ENCODE measurements at regions not wholly inside any gene's neighbourhood (a gene's known extent, or its start where the extent isn't known, plus 50 kb on each side); places are given as distances from the start of the nearest gene placed in this dataset.

DNA sequence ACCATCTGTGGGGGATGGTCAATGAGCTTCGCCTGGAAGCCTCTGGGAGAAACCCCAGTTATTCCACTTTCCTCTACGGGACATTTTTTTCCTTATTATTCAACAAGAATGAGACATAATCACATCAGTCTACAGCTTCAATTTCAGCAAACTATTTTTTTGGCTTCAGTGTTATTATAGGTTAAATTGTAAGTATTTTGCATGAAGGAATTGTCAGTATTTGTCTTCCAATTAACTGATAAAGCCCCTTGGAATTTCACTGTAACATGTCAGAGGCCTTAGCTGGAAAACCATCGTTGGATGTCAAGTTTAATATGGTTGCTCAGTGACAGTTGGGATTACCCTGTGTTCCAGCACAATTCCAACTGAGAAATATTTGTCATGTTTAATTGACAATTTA lies 480.9 kb upstream of the CHST9 start:
- no peaks in the 10 kb centered on the region for H3K27me3 ChIP-seq
- peak overlapping the region; percentile 45 for H3K4me2 ChIP-seq
- H3K79me2 ChIP-seq (ENCODE audit: low read depth): no peaks in the 10 kb centered on the region
- H3K4me1 ChIP-seq: peaks cover 76% of the 10 kb centered on the region
- peaks cover 61% of the 10 kb centered on the region for H3K4me1 Mint-ChIP-seq
- H3K4me3 Mint-ChIP-seq: peak overlapping the region; percentile 28
- no peaks in the 10 kb centered on the region for H4K20me1 ChIP-seq (ENCODE audit: low read depth)
- peak overlapping the region; percentile 98 for H3K27ac Mint-ChIP-seq
- H3K27me3 Mint-ChIP-seq (ENCODE audit: insufficient read depth, low read depth): peaks cover 6% of the 10 kb centered on the region
- H3K9me3 Mint-ChIP-seq: peaks cover 2% of the 10 kb centered on the region
- H2AFZ ChIP-seq (replicated peaks): no peak overlapping the region
- no peak overlapping the region for H3K9ac ChIP-seq
- DNase-seq (ENCODE audit: low spot score): no peak
- H3K4me3 ChIP-seq: no peak overlapping the region
- peaks cover 49% of the 10 kb centered on the region for H3F3A ChIP-seq (ENCODE audit: low read depth)
- H3K9me3 ChIP-seq (ENCODE audit: low read depth): no peaks in the 10 kb centered on the region
- TF ChIP-seq EZH2 (IDR thresholded peaks at IDR 0.05) (no peak), EZH2phosphoT487 (IDR thresholded peaks at IDR 0.05) (no peak)
- TF ChIP-seq, protein P1, sequence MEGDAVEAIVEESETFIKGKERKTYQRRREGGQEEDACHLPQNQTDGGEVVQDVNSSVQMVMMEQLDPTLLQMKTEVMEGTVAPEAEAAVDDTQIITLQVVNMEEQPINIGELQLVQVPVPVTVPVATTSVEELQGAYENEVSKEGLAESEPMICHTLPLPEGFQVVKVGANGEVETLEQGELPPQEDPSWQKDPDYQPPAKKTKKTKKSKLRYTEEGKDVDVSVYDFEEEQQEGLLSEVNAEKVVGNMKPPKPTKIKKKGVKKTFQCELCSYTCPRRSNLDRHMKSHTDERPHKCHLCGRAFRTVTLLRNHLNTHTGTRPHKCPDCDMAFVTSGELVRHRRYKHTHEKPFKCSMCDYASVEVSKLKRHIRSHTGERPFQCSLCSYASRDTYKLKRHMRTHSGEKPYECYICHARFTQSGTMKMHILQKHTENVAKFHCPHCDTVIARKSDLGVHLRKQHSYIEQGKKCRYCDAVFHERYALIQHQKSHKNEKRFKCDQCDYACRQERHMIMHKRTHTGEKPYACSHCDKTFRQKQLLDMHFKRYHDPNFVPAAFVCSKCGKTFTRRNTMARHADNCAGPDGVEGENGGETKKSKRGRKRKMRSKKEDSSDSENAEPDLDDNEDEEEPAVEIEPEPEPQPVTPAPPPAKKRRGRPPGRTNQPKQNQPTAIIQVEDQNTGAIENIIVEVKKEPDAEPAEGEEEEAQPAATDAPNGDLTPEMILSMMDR (IDR thresholded peaks at IDR 0.05): no peak
- H3K36me3 ChIP-seq: no peaks in the 10 kb centered on the region
- peaks cover 5% of the 10 kb centered on the region for H3K36me3 Mint-ChIP-seq
- peak overlapping the region; percentile 83 for H3K27ac ChIP-seq

DNA sequence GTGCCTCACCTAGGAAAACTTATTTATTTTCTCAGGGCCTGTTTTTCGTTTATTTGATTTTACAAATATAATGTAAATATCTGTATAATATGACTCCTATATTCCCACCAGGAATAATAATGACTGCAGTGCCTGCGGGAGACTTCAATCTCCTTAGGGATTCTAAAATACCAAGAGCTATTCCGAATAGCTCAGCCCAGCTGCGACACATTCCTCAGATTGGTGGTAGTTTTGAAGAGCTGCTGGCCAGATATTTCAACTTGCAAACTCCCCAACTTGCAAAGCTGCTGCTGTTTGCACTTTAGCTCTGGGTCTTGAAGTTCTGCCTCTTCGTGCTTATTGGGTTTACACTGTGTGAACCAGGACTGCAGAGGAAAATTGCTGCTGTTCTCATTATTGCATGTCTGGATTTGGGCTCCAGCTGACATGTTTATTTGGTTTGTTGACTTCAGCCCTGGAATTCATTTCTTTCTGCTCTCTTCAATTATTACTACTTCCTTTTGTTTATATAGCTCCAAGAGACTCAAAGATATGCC lies 480.2 kb upstream of the CHST9 start:
- peak; percentile 58 for DNase-seq (ENCODE audit: low spot score)
- H3K4me1 ChIP-seq: peaks cover 83% of the 10 kb centered on the region
- no peaks in the 10 kb centered on the region for H3K36me3 ChIP-seq
- Mint-ChIP-seq H3K9me3 (peaks cover 2% of the 10 kb centered on the region), H3K36me3 (peaks cover 5% of the 10 kb centered on the region), H3K4me1 (peaks cover 68% of the 10 kb centered on the region), H3K4me3 (peak overlapping the region; percentile 28), H3K27ac (peak overlapping the region; percentile 98), H3K27me3 (ENCODE audit: insufficient read depth, low read depth) (peaks cover 6% of the 10 kb centered on the region)
- H2AFZ ChIP-seq (replicated peaks): peak overlapping the region; percentile 53
- peaks cover 56% of the 10 kb centered on the region for H3F3A ChIP-seq (ENCODE audit: low read depth)
- H3K27ac ChIP-seq: peak overlapping the region; percentile 83
- no peaks in the 10 kb centered on the region for H3K27me3 ChIP-seq
- H3K4me2 ChIP-seq: peak overlapping the region; percentile 45
- no peaks in the 10 kb centered on the region for H3K9me3 ChIP-seq (ENCODE audit: low read depth)
- no peaks in the 10 kb centered on the region for H4K20me1 ChIP-seq (ENCODE audit: low read depth)
- no peak overlapping the region for H3K9ac ChIP-seq
- TF ChIP-seq, protein P1 (IDR thresholded peaks at IDR 0.05): no peak
- TF ChIP-seq EZH2phosphoT487 (IDR thresholded peaks at IDR 0.05) (no peak), EZH2 (IDR thresholded peaks at IDR 0.05) (no peak)
- no peak overlapping the region for H3K4me3 ChIP-seq
- H3K79me2 ChIP-seq (ENCODE audit: low read depth): no peaks in the 10 kb centered on the region

DNA sequence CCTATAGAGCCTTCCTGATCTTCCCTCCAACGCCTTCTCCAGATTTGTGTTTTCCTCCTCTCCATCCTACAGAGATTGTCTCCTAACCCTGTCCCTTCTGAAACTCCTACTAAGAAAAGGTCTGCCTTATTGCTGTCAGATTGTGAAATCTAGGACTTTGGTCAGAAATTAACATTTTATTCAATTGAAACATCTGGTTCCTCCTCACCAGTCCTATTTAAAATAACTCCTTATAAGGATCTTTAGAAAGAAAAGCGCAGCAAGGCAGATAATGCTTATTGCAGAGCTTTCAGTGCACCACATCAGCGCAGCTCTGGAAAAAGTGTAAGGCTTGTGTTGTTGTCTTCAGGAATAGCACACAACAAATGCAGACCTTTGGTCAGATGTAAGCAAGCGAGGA lies 477.8 kb upstream of the CHST9 start:
- H3K27ac ChIP-seq: peak overlapping the region; percentile 75
- no peaks in the 10 kb centered on the region for H3K27me3 ChIP-seq
- Mint-ChIP-seq H3K36me3 (peaks cover 5% of the 10 kb centered on the region), H3K27ac (peak overlapping the region; percentile 99), H3K27me3 (ENCODE audit: insufficient read depth, low read depth) (peaks cover 6% of the 10 kb centered on the region), H3K4me3 (no peak overlapping the region), H3K4me1 (peaks cover 74% of the 10 kb centered on the region), H3K9me3 (peaks cover 8% of the 10 kb centered on the region)
- peak overlapping the region; percentile 63 for H3K4me2 ChIP-seq
- peaks cover 79% of the 10 kb centered on the region for H3K4me1 ChIP-seq
- H3K9me3 ChIP-seq (ENCODE audit: low read depth): no peaks in the 10 kb centered on the region
- TF ChIP-seq EZH2 (IDR thresholded peaks at IDR 0.05) (no peak), EZH2phosphoT487 (IDR thresholded peaks at IDR 0.05) (no peak)
- TF ChIP-seq, protein P1 (IDR thresholded peaks at IDR 0.05): no peak
- H3F3A ChIP-seq (ENCODE audit: low read depth): peaks cover 66% of the 10 kb centered on the region
- H4K20me1 ChIP-seq (ENCODE audit: low read depth): no peaks in the 10 kb centered on the region
- no peak overlapping the region for H3K4me3 ChIP-seq
- peak; percentile 12 for DNase-seq (ENCODE audit: low spot score)
- H3K36me3 ChIP-seq: no peaks in the 10 kb centered on the region
- no peak overlapping the region for H3K9ac ChIP-seq
- H3K79me2 ChIP-seq (ENCODE audit: low read depth): no peaks in the 10 kb centered on the region
- no peak overlapping the region for H2AFZ ChIP-seq (replicated peaks)
